PC-3 (cell line): ENCODE measurements at regions not wholly inside any gene's neighbourhood (a gene's known extent, or its start where the extent isn't known, plus 50 kb on each side); places are given as distances from the start of the nearest gene placed in this dataset.

Source experiments
- ATAC-seq: fragments of 200-7000 bp; cut with Tn5 transposase; 2 replicates; pipeline ENCODE4 v1.9.1; 2020; ENCODE audit warnings: mild to moderate bottlenecking, moderate library complexity
- BruUV-seq: library from RNA; stranded (reverse); fragments of 400-500 nt; replicated peaks from 2 replicates; lab custom pipeline; 2021; lab: Mats Ljungman, UMichigan
- CTCF ChIA-PET: fragments of 300-600 bp; sonication (Branson Sonifier 250); formaldehyde crosslinking; loops from one replicate; lab custom pipeline; 2022; ENCODE audit warnings: antibody characterized with exemption; lab: Charles Lee
- POLR2A ChIA-PET: fragments of 300-600 bp; sonication (Branson Sonifier 250); formaldehyde crosslinking; loops from one replicate; lab custom pipeline; 2022; ENCODE audit warnings: antibody characterized with exemption; ENCODE audit not compliant: unreplicated experiment; lab: Charles Lee
- DNase-seq: peaks from one replicate; pipeline ENCODE4 v3.0.0-alpha.2; 2015
- H2AFZ ChIP-seq: fragments of 300-600 bp; sonication (generic); 2 replicates; pipeline ENCODE4 v1.6.0; 2016; ENCODE audit warnings: antibody characterized with exemption, low read length
- H3F3A ChIP-seq: fragments of 300-600 bp; sonication (generic); one replicate; pipeline ENCODE4 v1.6.0; 2017; ENCODE audit warnings: antibody characterized with exemption, low read length, control low read depth, mild to moderate bottlenecking; ENCODE audit not compliant: unreplicated experiment
- H3K27ac ChIP-seq: fragments of 300-600 bp; sonication (generic); 2 replicates; pipeline ENCODE4 v1.5.1; 2016; ENCODE audit warnings: mild to moderate bottlenecking, low read length
- H3K27me3 ChIP-seq: fragments of 300-600 bp; sonication (generic); 2 replicates; pipeline ENCODE4 v1.6.1; 2016; ENCODE audit warnings: low read length, mixed read lengths
- H3K36me3 ChIP-seq: fragments of 300-600 bp; sonication (generic); 2 replicates; pipeline ENCODE4 v1.6.1; 2016; ENCODE audit warnings: low read depth, mixed run types, low read length, mixed read lengths
- H3K4me1 ChIP-seq: fragments of 300-600 bp; sonication (generic); 2 replicates; pipeline ENCODE4 v1.5.1; 2016; ENCODE audit warnings: low read length; ENCODE audit not compliant: insufficient read depth
- H3K4me2 ChIP-seq: fragments of 300-600 bp; sonication (generic); 2 replicates; pipeline ENCODE4 v1.6.0; 2016; ENCODE audit warnings: low read length
- H3K4me3 ChIP-seq: fragments of 300-600 bp; sonication (generic); 2 replicates; pipeline ENCODE4 v1.5.1; 2016; ENCODE audit warnings: mild to moderate bottlenecking, low read length, mixed read lengths
- H3K79me2 ChIP-seq: fragments of 300-600 bp; sonication (generic); 2 replicates; pipeline ENCODE4 v1.6.1; 2017; ENCODE audit warnings: low read length, mixed read lengths
- H3K9ac ChIP-seq: fragments of 300-600 bp; sonication (generic); 2 replicates; pipeline ENCODE4 v1.6.0; 2016; ENCODE audit warnings: mild to moderate bottlenecking, low read length
- H3K9me2 ChIP-seq: fragments of 300-600 bp; sonication (generic); replicated peaks from 2 replicates; pipeline ENCODE4 v1.6.1; 2016; ENCODE audit warnings: mixed run types, low read length, mixed read lengths
- H3K9me3 ChIP-seq: fragments of 300-600 bp; sonication (generic); 2 replicates; pipeline ENCODE4 v1.6.1; 2016; ENCODE audit warnings: low read length, mixed read lengths
- H4K20me1 ChIP-seq: fragments of 300-600 bp; sonication (generic); 2 replicates; pipeline ENCODE4 v1.6.1; 2016; ENCODE audit warnings: low read length, mixed read lengths
- CTCF ChIP-seq: fragments of 300-600 bp; sonication (generic); conservative IDR thresholded peaks from 2 replicates; pipeline ENCODE4 v1.5.1; 2017; ENCODE audit warnings: antibody characterized with exemption, low read depth, mild to moderate bottlenecking, low read length
- EZH2 ChIP-seq: fragments of 300-600 bp; sonication (generic); IDR thresholded peaks from one replicate; pipeline ENCODE4 v1.6.1; 2017; ENCODE audit warnings: antibody characterized with exemption, mild to moderate bottlenecking, low read length; ENCODE audit not compliant: unreplicated experiment
- EZH2phosphoT487 ChIP-seq: fragments of 300-600 bp; sonication (generic); IDR thresholded peaks from 2 replicates; pipeline ENCODE4 v1.6.1; 2018; ENCODE audit warnings: mild to moderate bottlenecking, antibody characterized with exemption, low read length, borderline replicate concordance
- intact Hi-C: fragments of 100-400 bp; cut with micrococcal nuclease; formaldehyde crosslinking; loops from 2 replicates; pipeline ENCODE4 v1.9.0; 2023

GRCh38 chr12:105613887-105614286 is 283.4 kb downstream of the C12orf75 start:
- no peaks in the 10 kb centered on the region for H3F3A ChIP-seq
- H3K9me2 ChIP-seq: no peaks in the 10 kb centered on the region
- no peaks in the 10 kb centered on the region for H3K4me1 ChIP-seq
- H3K9ac ChIP-seq: no peak overlapping the region
- CTCF ChIA-PET: no interaction called here
- no peak overlapping the region for H2AFZ ChIP-seq
- H3K27me3 ChIP-seq: 0 out of 2 replicates have a peak, but pooled peaks cover 4% of the 10 kb centered on the region
- no peak for DNase-seq
- H3K4me2 ChIP-seq: no peak overlapping the region
- H4K20me1 ChIP-seq: no peaks in the 10 kb centered on the region
- no peaks in the 10 kb centered on the region for H3K79me2 ChIP-seq
- TF ChIP-seq CTCF: no peak
- TF ChIP-seq EZH2: no peak
- TF ChIP-seq EZH2phosphoT487: no peak
- no peak overlapping the region for H3K27ac ChIP-seq
- no peak overlapping the region for H3K4me3 ChIP-seq
- no TSS peak for BruUV-seq
- ATAC-seq: no peak
- H3K9me3 ChIP-seq: no peaks in the 10 kb centered on the region
- POLR2A ChIA-PET: no interaction called here
- H3K36me3 ChIP-seq: no peaks in the 10 kb centered on the region
- intact Hi-C loops: no loop called here

- H3K9me2 ChIP-seq: no peaks in the 10 kb centered on the region
- H3K4me2 ChIP-seq: no peak overlapping the region
- CTCF ChIA-PET: no interaction called here
- no peaks in the 10 kb centered on the region for H3K36me3 ChIP-seq
- no peak for DNase-seq
- H2AFZ ChIP-seq: no peak overlapping the region
- POLR2A ChIA-PET: no interaction called here
- H3K27ac ChIP-seq: no peak overlapping the region
- H4K20me1 ChIP-seq: no peaks in the 10 kb centered on the region
- no peaks in the 10 kb centered on the region for H3F3A ChIP-seq
- no peak overlapping the region for H3K9ac ChIP-seq
- no peak overlapping the region for H3K4me3 ChIP-seq
- peaks cover 5% of the 10 kb centered on the region; the same call in 1 of the 2 replicates for H3K27me3 ChIP-seq
- BruUV-seq: no TSS peak
- no peaks in the 10 kb centered on the region for H3K4me1 ChIP-seq
- H3K79me2 ChIP-seq: no peaks in the 10 kb centered on the region
- TF ChIP-seq CTCF (no peak), EZH2phosphoT487 (no peak), EZH2 (no peak)
- ATAC-seq: no peak
- intact Hi-C loops: no loop called here
- no peaks in the 10 kb centered on the region for H3K9me3 ChIP-seq
Measured at GRCh38 chr12:105616971-105617540, 286.6 kb downstream of the C12orf75 start.

- CTCF ChIA-PET: interaction anchor here (1.1 kb wide), 1 partner anchor 526 kb away, joined by 3 read pairs; no protein-coding TSS in a partner anchor
- POLR2A ChIA-PET: no interaction called here
- TF ChIP-seq CTCF (no peak), EZH2 (no peak), EZH2phosphoT487 (no peak)
- Histone ChIP-seq H3F3A (no peaks in the 10 kb centered on the region), H2AFZ (no peak overlapping the region), H4K20me1 (no peaks in the 10 kb centered on the region), H3K4me2 (no peak overlapping the region), H3K4me3 (no peak overlapping the region), H3K79me2 (no peaks in the 10 kb centered on the region), H3K9me2 (no peaks in the 10 kb centered on the region), H3K27ac (no peak overlapping the region), H3K4me1 (no peaks in the 10 kb centered on the region), H3K9me3 (no peaks in the 10 kb centered on the region), H3K27me3 (peaks cover 34% of the 10 kb centered on the region), H3K9ac (no peak overlapping the region), H3K36me3 (no peaks in the 10 kb centered on the region)
- no peak for ATAC-seq
- no TSS peak for BruUV-seq
- intact Hi-C loops: no loop called here
- no peak for DNase-seq
Measured at GRCh38 chr12:105622220-105622619, 291.7 kb downstream of the C12orf75 start.
